HG02870 (cell line): ENCODE measurements at regions not wholly inside any gene's neighbourhood (a gene's known extent, or its start where the extent isn't known, plus 50 kb on each side); places are given as distances from the start of the nearest gene placed in this dataset.

Experiments
- ATAC-seq: cut with Tn5 transposase; IDR thresholded peaks from one replicate; pipeline ENCODE4 v1.9.1; 2021; ENCODE audit warnings: mild to moderate bottlenecking, moderate library complexity; ENCODE audit not compliant: unreplicated experiment

DNA sequence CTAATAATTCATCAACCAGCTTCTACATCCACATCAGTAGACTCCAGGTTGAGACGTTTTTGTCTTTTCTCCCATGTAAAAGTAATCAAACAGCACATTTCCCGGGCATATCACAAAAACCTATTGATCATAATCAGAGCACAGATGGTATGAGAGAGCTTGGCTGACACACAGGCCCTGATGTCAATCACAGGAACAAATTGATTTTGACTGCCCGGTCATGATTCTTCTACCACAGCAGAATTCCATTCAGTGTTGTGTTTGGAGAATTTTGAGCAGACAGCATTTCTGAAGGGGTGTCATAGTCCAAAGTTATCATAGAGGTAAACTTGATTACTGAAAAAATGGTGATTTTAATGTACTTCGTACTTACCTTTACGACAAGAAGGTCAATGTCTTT lies 351.1 kb downstream of the ZSWIM6 start:
- ATAC-seq: no peak

DNA sequence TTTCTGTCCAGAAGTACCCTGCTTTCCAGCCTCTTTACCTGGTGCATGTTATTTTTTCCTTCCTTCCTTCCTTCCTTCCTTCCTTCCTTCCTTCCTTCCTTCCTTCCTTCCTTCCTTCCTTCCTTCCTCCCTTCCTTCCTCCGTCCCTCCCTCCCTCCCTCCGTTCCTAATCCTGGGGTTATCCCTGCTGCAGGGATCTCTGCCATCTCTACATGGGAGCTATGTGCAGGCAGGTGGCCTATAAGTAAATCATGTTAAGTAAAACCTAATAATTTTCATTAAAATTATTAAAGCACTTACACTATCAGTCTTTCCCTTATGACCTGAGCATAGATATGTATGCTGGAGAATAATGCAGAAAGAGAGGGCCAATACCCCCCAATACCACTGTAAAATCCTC lies 351.9 kb downstream of the ZSWIM6 start:
- no peak for ATAC-seq

DNA sequence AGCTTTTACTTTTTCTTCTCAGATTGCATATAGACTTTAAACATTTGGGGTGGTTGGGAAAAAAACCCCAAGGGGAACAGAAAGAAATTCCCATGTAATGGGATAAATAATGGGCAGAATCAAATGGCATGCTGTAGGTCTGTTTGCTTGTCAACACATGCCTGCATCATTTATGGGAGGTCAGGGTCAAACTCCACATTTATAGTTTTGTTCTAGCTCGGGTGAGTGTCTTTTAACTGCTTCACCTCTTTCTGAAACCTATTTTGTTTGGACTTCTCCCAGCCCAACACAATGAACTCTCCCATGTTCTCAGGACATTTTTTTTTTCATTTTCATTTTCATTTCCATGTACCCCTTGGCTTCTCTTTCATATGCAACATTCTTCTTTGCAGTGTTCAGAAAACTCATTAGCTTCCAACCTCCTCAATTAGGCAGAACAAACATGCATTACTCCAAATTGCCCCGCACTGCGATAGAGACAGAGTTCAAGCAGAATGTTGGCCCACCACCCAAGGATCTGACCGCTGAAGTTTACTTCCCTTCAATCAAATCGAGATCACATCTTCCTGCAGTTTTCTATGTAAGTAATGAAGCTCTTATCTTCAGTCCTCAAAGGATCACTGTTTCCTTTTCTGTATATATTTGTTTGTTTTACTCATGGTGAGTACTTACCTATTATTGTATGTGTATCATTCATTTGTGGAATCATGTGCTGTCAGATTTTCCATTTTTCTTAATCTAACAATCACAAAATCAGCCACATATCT lies 354.6 kb downstream of the ZSWIM6 start:
- ATAC-seq: no peak

DNA sequence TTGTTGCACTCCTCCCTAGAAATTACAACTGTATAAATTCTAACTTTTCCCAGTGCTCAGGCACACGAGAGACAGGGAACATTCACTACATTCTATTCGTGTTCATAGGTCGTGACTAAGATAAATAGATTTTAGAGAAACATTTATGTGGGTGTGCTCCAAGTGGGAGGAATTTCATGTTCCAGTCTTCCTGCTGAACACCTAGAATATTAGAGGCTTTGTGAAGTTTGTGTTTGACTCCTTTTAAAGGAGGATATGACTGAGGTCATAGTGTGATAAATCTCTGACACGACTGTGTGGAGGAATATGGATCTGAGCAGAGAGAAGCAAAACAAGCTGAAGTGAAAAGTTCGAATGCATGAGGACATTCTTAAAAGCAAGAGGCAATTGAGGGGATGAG lies 355.3 kb downstream of the ZSWIM6 start:
- no peak for ATAC-seq

DNA sequence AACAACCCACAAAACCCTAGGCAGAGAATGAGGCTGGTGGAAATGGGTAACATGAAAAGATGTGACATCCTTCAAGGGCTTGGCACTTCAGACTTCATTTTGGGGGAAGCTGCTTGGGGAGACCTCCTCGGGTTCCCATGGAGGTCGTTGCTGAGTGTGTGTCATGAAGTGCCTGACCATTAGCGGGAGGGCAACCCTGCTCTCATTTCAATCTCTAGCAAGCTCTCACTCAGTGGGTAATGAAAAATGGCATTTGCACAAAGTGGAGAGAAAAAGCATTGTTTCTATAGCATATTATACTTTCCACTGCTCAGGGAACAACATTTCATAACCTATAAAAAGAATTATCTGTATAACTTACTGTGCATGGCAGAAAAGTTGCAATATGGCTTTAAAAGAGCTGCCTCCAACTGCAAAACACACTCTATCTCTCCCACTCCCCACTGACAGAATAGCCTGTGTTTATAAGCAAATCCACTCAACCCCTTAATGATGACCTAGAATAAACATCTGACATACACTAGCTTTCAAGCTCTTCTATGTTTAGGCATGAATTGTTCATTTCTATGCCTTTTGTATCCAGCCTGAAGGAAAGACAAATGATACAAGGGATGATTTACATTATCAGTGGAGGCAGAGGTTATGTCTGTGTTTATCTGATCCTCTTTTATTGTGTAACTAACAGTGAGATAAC lies 357.2 kb downstream of the ZSWIM6 start:
- ATAC-seq: no peak

DNA sequence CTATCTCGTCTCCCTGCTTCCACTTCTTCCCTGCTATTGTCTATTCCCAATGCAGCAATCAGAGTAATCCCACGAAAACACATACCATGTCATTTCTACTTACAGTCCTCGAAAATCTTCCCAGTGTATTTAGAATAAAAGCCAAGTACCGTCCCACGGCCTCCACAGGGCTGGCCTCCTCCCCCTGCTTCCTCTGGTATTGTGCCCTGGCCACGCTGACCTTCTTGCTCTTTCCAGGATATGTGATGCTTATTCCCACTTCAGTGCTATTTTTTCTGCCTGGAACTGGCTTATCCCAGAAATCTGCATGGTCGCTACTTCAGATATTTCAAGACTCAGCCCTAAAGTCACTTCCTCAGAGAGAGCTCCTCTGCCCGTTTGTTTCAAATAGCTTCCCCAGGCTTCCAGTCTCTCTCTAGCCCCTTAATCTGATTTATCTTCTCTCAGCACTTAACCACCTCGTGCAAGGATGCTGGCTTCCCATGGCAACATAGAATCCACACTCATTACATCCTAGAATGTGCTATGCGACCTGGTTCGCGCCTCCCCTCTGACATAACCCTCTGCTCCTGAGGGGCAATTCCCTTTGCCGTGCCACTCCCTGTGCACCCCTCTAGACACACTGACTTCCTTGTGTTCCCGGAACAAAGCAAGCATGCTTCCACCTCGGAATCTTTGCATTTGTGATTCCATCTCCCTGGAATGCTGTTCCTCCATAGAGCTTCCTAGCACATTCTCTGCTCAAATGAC lies 365.9 kb downstream of the ZSWIM6 start:
- no peak for ATAC-seq

DNA sequence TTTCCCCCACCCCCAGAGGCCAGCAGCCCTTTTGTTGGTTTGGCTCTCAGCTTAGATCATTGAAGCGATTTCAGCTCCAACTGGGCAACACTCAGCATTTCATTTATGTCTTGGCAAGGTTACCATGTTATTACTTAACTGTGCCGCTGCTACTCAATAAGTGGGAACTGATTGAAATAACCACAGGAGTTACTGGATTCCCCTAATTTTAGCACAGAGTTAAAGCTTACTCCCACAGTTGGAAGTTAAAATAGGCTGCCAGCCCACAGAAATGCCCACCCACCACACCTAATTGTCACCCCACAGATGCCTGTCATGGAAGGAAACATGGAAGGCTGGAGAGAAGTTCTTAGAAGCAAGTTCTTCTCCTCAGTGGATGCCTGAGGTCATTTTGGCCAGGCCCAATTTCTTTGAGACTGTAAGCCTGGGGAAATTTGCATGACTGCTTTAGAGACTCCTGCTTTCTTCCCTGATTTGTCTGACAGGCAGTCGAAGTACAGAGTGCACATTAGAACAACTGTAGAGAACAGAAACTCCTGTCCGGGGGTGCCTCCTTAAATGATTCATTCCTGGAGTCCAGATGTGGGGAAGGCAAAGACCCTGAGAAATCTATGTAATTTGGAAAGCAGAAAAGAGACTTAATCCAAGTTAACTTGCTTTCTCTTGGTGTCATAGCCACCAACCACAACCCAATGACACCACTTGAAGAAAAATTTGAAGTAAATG lies 370.0 kb downstream of the ZSWIM6 start:
- peak; percentile 78 for ATAC-seq

DNA sequence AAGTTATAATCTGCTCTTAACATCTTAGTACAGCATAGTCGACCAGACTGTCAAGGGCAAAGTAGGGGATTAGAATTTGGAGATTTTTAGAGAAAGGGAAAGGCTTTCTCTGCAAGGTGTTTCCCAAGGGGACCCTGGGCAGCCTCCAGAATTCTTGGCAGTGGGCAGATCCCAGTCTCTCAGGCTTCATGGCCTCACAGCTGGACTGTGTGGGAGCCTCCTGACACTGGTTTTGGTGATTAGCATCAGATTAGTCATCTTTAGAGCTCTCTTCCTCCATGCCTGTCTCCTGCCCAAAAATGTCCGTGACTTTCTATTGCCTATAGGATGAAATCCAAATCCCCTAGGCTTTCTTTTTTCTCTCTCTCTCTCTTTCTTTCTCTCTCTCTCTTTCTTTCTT lies 370.7 kb downstream of the ZSWIM6 start:
- peak; percentile 9 for ATAC-seq

DNA sequence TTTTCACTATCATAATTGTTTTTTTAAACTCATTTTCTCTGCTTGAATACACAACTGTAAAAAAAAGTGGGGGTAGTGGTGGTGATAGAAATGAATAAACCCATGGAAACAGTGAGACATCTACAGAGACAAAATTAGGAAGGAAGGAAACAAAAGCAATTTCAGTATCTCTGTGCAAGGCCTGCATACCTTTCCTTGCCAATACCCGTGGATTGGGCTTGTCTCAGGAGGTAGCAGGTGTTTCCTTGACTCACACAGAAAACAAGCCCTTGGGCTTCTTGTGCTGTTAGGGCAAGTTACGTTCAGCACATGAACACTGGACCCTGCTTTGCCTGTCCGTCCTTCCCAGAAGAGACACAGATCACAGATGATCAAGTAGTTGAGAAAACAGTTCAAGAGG lies 372.2 kb downstream of the ZSWIM6 start:
- peak; percentile 35 for ATAC-seq

DNA sequence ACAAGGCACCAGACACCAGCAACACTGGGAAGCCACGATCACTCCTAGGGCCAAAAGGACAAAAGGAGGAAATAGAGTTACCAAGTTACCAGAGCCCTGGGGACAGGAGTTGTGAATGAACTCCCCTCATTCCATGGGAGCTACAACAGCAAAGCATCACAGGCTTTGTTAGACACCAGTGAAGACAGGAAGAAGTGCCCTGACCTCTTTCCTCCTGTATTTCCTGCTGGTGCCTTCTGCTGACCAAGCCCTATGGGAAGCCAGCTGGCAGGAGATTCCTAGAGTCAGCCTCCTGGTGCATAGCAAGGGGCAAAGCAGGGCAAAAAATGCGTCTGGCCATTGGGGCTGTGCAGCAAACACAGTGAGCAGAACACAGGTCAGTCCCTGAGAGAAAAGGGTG lies 374.7 kb downstream of the ZSWIM6 start:
- ATAC-seq: no peak

DNA sequence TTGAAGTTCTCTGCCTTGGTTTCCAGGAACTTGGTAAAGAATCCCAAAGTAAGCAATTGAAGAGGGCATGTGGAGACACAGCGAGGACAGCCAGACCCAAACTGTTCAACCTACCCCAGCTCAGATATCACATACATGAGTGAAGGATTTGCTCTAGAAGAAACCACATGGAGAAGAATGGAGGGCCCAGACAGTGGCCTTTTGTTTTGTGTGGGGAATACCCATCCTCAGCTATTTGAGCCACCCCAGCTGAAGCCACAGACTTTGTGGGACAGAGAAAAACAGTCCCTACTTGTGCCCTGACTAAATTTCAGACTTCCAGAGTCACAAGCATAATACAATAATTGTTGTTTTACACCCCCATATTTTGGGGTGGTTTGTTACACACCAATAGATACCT lies 387.1 kb downstream of the ZSWIM6 start:
- no peak for ATAC-seq

DNA sequence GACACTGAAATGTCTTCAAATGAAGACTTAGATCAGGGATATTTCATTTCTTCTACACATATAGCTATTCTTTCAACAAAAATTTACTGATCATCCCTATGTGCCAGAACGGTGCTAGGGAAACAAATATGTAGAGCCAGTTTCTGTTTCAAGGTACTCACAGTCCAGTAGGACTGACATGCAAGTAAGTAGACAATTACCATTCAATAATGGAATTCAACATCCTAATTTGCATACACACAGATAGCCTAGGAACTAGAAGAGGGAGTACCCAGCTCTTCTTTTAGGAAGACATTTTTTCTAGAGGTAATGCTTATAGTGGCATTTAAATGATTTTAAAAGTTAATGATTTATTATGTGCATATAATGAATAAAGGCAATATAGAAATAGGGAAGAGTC lies 388.8 kb downstream of the ZSWIM6 start:
- no peak for ATAC-seq

DNA sequence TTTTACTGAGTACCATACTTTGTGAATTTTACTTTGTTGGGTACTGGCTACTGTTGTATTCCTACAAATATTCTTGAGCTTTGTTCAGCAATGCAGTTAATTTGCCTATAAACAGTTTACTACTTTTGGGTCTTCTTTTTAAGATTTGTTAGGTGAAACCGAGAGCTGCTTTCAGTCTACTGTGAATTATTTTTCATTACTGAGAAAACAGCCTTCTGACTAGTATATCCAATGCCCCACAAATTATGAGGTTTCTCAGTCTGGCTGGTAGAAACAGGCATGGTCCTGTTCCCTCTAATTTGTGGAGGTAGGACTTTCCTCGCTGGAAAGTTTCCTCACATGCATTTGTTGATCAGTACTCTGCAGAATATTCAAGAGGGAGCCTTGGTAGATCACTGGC lies 392.0 kb downstream of the ZSWIM6 start:
- no peak for ATAC-seq

DNA sequence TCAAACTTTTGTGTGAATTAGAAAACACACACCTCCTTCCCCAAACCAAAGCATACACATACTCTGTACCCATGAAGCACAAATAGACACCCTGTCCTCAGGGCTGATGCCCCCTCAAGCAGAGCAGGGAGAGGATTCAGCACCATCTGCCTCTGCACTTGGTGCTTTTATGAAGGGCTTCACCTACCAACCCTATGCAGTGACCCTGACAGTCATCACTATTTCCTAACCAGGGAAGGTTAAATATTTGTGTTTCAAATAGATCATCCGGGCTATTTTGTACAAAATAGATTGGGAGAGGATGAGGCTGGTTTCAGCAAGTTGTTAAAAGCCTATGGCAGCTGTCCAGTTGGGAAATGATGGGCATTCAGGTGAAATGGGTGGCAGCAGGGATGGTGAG lies 396.2 kb downstream of the ZSWIM6 start:
- ATAC-seq: no peak

DNA sequence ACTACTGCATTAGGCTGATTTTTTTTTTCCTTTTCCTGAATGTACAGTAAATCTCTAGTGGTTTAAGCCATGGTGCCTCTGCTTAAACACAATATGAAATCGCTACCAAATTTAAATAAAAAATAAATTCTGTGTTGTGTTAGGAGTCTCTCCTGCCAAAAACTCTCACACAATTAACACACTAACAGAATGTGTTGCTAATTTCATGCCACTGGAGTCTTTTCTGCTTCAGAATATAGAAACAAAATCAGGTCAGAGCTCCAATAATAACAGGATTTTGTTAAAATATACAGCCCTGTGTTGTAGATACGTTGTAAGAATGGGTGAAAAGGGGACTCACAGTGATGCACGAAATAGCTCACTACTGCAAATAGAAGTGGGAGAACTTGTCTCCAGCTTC lies 398.8 kb downstream of the ZSWIM6 start:
- ATAC-seq: no peak

DNA sequence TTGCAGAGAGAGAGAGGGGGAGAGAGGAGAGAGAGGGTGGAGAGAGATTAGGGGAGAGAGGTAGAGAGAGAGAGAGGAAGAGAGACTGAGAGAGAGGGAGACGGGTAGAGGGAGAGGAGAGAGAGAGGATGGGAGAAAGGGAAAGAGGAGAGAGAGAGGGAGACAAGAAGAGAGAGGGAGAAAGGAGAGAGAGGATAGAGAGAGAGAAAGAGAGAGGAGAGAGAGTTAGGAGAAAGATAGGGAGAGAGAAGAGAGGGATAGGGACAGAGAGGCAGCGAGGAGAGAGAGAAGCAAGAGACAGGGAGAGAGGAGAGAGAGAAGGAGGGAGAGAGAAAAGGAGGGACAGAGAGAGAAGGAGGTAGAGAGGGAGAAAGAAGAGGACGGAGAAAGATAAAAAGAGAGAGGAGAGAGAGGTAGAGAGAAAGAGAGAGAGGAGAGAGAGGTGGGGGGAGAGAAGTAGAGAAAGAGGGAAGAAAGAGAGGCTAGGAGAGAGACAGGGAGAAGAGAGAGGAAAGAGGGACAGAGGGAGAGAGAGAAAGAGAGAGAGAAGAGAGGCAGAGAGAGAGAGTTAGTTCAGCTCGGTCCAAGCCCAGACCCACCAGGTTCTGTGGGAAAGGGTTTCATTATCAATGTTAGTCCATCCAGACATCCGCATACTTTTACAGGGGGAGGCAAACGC lies 399.3 kb downstream of the ZSWIM6 start:
- no peak for ATAC-seq

DNA sequence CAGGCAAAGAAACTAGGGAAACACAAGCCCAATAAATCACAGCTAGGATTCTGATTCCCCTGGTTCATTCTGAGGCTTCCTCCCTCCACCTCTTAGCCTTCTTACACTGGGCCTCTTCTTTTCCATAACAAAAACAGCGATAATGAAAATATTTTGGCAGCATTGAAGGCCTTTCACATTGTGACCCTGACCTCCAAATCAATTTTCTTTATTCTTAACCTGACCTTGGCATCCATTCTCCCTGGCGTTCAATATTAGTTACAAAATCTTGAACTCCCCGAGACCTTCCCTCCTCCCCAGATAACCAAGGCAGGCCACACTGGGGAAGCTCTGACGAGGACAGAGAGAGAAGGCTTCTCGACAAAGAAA lies 399.9 kb downstream of the ZSWIM6 start:
- ATAC-seq: no peak

DNA sequence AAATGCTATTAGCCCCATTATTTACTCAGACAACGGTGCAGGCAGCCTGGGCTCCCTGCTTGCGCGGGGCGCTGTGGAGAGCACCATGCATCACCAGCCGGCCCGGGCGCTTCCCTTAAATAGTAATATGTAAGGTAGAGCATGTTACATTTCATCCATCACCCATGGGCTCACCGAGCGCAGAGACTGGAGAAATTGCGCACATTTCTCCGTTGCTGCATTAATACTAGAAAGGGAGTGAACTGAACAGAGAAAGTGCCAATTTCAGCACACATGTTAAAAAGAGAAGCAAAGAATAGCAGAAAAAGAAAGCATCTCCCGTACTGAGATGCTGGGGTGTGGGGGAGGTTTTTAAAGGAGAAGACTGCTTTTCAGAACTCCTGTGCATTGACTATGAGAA lies 400.3 kb downstream of the ZSWIM6 start:
- ATAC-seq: no peak

DNA sequence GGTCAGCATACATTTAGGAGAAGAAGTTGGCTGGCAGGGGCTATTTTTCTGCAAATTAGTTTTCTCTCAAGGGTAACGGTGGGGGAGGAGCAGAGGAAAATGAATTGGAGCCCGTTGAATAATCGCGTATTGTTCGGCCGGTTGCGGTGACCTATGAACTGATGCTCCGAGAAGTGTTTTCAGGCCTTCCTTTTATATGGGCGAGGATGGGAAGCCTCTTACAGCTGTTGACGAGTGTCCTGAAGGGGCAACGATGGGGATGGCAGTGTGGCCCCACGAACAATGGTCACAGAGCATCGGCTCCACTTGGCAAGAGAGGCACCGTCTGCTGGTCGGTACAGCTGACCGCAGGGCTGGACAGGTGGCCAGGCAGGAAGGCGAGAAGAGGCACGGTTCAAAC lies 400.7 kb downstream of the ZSWIM6 start:
- no peak for ATAC-seq

DNA sequence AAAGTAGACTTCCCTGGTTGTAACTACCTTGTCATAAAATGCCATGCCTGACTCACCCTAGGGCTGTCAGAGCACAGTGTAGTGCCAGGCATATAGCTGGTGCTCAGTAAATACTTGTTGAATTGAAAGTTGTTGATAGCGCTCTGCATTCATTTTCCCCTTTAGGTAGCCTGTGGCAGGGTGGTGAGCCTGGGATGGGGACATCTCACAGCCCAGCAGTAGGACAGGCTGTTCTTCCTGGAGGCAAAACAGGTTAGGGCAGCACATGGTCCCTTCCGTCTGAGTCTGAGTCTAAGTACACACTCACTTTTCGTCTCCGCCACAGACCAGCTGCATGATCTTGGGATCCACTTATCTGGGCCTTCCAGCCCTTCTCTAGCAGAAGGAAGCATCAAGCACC lies 401.9 kb downstream of the ZSWIM6 start:
- no peak for ATAC-seq

DNA sequence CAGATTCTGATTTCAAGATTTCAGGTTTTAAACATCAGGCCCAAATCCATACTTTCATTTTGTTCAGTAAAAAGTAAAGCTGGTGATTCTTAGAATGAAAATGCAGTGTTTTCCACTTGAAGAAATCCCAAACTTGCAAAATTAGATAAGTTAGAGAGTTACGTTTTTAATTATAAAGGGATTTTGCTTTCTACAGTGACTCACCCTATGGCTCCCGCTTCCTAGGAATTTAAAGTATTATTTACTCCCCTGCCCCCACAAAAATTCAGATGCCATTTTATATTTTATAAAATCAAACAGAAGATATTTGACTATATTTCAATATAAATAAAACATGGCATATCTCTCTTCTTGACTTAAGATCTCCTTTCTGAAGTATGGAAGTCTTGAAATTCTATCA lies 402.9 kb downstream of the ZSWIM6 start:
- ATAC-seq: no peak
